ENCODE measurements at regions not wholly inside any gene's neighbourhood (a gene's known extent, or its start where the extent isn't known, plus 50 kb on each side); places are given as distances from the start of the nearest gene placed in this dataset.
"Not testable (repeated sequence)": the region's sequence is repeated elsewhere in the genome, so short reads cannot be mapped to it uniquely, and the experiment has no call there.

GRCh38 chr2:120504936-120505705 is 159.2 kb downstream of the INHBB start:
- in situ Hi-C loops (cut with HindIII; ENCODE audit: low pct_unique_long_range_greater_than_20kb, low sequenced_read_pairs): no loop called here
- TF ChIP-seq JUND (IDR thresholded peaks at IDR 0.05; ENCODE audit: low read depth): no peak
- no peak for DNase-seq (ENCODE audit: low read depth in 1 of 2, low spot score in 1 of 2)

- DNase-seq (ENCODE audit: low read depth in 1 of 2, low spot score in 1 of 2): no peak
- in situ Hi-C loops (cut with HindIII; ENCODE audit: low pct_unique_long_range_greater_than_20kb, low sequenced_read_pairs): no loop called here
- no peak for TF ChIP-seq JUND (IDR thresholded peaks at IDR 0.05; ENCODE audit: low read depth)
Measured at GRCh38 chr2:120508567-120509041, 162.7 kb downstream of the INHBB start.

- TF ChIP-seq JUND (IDR thresholded peaks at IDR 0.05; ENCODE audit: low read depth): no peak
- in situ Hi-C loops (cut with HindIII; ENCODE audit: low pct_unique_long_range_greater_than_20kb, low sequenced_read_pairs): no loop called here
- no peak for DNase-seq (ENCODE audit: low read depth in 1 of 2, low spot score in 1 of 2)
Measured at GRCh38 chr2:120509213-120509815, 163.4 kb downstream of the INHBB start.

GRCh38 chr2:120509991-120510735 is 164.2 kb downstream of the INHBB start:
- TF ChIP-seq JUND (IDR thresholded peaks at IDR 0.05; ENCODE audit: low read depth): no peak
- in situ Hi-C loops (cut with HindIII; ENCODE audit: low pct_unique_long_range_greater_than_20kb, low sequenced_read_pairs): no loop called here
- DNase-seq (ENCODE audit: low read depth in 1 of 2, low spot score in 1 of 2): no peak

- no peak for DNase-seq (ENCODE audit: low read depth in 1 of 2, low spot score in 1 of 2)
- in situ Hi-C loops (cut with HindIII; ENCODE audit: low pct_unique_long_range_greater_than_20kb, low sequenced_read_pairs): no loop called here
- TF ChIP-seq JUND (IDR thresholded peaks at IDR 0.05; ENCODE audit: low read depth): no peak
Measured at GRCh38 chr2:120510751-120511395, 164.9 kb downstream of the INHBB start.

- in situ Hi-C loops (cut with HindIII; ENCODE audit: low pct_unique_long_range_greater_than_20kb, low sequenced_read_pairs): no loop called here
- no peak for DNase-seq (ENCODE audit: low read depth in 1 of 2, low spot score in 1 of 2)
- no peak for TF ChIP-seq JUND (IDR thresholded peaks at IDR 0.05; ENCODE audit: low read depth)
Measured at GRCh38 chr2:120511536-120511935, 165.6 kb downstream of the INHBB start.

- no peak for DNase-seq (ENCODE audit: low read depth in 1 of 2, low spot score in 1 of 2)
- TF ChIP-seq JUND (IDR thresholded peaks at IDR 0.05; ENCODE audit: low read depth): no peak
- in situ Hi-C loops (cut with HindIII; ENCODE audit: low pct_unique_long_range_greater_than_20kb, low sequenced_read_pairs): no loop called here
Measured at GRCh38 chr2:120511947-120512710, 166.2 kb downstream of the INHBB start.

GRCh38 chr2:120513776-120514357 is 167.9 kb downstream of the INHBB start:
- in situ Hi-C loops (cut with HindIII; ENCODE audit: low pct_unique_long_range_greater_than_20kb, low sequenced_read_pairs): no loop called here

GRCh38 chr2:120514521-120514920 is 168.6 kb downstream of the INHBB start:
- TF ChIP-seq JUND (IDR thresholded peaks at IDR 0.05; ENCODE audit: low read depth): no peak
- no peak for DNase-seq (ENCODE audit: low read depth in 1 of 2, low spot score in 1 of 2)
- in situ Hi-C loops (cut with HindIII; ENCODE audit: low pct_unique_long_range_greater_than_20kb, low sequenced_read_pairs): no loop called here

More at GRCh38 chr2:120513776-120514357, 167.9 kb downstream of the INHBB start:
- no peak for DNase-seq (ENCODE audit: low read depth in 1 of 2, low spot score in 1 of 2)
- no peak for TF ChIP-seq JUND (IDR thresholded peaks at IDR 0.05; ENCODE audit: low read depth)

GRCh38 chr2:120515066-120515758 is 169.3 kb downstream of the INHBB start:
- in situ Hi-C loops (cut with HindIII; ENCODE audit: low pct_unique_long_range_greater_than_20kb, low sequenced_read_pairs); DNase-seq (ENCODE audit: low read depth in 1 of 2, low spot score in 1 of 2): not testable (repeated sequence)
